Breast epithelium (tissue), 3 donors: ENCODE measurements at regions not wholly inside any gene's neighbourhood (a gene's known extent, or its start where the extent isn't known, plus 50 kb on each side); places are given as distances from the start of the nearest gene placed in this dataset.

Source experiments
- POLR2A ChIP-seq: fragments of 450-650 bp; IDR thresholded peaks from one replicate; pipeline ENCODE4 v1.6.1; 2016; ENCODE audit warnings: antibody characterized with exemption, mild to moderate bottlenecking, moderate library complexity
- POLR2AphosphoS5 ChIP-seq, 3 donors: sonication (generic); formaldehyde crosslinking; IDR thresholded peaks; one replicate each; pipeline ENCODE4 v1.6.1; 2017; ENCODE audit warnings: antibody characterized with exemption in 3 of 3
- TF ChIP-seq, protein P1 (sequence below), 3 donors: fragments of 450-650 bp; IDR thresholded peaks; one replicate each; pipeline ENCODE4 v1.5.1; 2016 to 2017; ENCODE audit warnings: antibody characterized with exemption in 3 of 3, mild to moderate bottlenecking in 3 of 3, moderate library complexity in 3 of 3

DNA sequence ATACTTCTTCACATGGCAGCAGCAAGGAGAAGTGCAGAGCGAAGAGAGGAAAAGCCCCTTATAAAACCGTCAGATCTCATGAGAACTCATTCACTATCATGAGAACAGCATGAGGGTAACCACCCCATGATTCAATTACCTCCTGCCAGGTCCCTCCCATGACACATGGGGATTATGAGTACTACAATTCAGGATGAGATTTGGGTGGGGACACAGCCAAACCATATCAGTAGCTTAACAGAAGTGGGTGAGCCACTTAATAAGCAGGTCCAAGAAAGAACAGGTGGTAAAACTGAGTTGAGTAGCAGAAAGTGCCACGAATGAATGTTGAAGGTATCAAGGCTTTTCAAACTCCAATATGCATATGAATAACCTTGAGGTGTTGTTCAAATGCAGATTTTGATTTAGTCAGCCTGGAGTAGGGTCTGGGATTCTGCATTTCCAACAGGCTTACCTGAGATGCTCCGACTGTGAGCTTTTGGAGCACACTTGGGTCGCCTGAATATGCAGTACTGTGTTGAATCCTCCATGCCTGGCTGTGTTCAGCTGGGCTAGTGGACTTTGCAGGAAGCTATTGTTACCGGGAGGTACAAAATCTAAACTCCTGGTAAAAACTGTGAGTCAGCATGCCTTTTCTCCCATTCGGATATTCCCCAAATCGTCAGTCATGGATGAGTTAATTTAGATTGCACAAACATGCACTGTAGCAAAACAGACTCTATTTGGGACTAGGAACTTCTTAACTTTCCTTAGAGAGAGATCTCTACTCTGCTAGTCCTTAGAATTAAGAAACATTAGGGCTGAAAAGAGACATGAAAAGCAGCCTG, 69.0 kb upstream of the PRKCQ start:
- TF ChIP-seq POLR2AphosphoS5 (IDR thresholded peaks at IDR 0.05): no peak
- TF ChIP-seq, protein P1, sequence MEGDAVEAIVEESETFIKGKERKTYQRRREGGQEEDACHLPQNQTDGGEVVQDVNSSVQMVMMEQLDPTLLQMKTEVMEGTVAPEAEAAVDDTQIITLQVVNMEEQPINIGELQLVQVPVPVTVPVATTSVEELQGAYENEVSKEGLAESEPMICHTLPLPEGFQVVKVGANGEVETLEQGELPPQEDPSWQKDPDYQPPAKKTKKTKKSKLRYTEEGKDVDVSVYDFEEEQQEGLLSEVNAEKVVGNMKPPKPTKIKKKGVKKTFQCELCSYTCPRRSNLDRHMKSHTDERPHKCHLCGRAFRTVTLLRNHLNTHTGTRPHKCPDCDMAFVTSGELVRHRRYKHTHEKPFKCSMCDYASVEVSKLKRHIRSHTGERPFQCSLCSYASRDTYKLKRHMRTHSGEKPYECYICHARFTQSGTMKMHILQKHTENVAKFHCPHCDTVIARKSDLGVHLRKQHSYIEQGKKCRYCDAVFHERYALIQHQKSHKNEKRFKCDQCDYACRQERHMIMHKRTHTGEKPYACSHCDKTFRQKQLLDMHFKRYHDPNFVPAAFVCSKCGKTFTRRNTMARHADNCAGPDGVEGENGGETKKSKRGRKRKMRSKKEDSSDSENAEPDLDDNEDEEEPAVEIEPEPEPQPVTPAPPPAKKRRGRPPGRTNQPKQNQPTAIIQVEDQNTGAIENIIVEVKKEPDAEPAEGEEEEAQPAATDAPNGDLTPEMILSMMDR (IDR thresholded peaks at IDR 0.05): no peak
- TF ChIP-seq POLR2A: no peak
